GM21526 (cell line): ENCODE measurements at regions not wholly inside any gene's neighbourhood (a gene's known extent, or its start where the extent isn't known, plus 50 kb on each side); places are given as distances from the start of the nearest gene placed in this dataset.

Source experiments
- ATAC-seq: cut with Tn5 transposase; IDR thresholded peaks from one replicate; pipeline ENCODE4 v1.9.1; 2021; ENCODE audit warnings: moderate library complexity; ENCODE audit not compliant: unreplicated experiment, low FRiP score

DNA sequence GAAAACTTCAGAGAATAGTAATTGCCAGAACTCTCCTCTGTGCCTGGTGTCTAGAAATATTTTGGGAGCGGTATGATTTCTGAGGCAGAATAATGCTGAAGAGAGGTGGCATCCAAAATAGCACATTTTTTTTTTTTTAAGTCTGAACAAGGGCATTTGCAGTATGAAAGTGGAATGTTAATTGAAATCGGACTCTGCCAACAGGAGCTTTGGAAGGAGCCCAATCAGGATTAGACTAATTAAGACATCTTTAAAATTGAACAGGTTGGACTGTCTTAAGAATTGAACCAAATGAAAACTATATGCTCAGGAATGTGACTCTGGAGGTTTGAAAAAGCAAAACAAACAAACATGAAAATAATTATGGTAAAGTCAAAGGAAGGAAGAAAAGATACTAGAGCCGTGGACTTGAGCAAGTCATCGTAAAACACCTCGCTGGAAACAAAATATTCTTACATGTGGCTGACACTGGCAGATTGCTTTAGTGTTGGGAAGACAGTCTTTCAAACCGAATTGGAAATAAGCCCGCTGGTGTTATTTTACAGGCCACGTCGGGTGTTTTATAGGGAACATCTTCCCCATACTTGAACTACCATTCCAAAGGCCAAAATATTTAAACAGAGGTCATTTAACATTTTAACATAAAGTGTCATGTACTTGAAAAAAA, 436.3 kb downstream of the VRK1 start:
- ATAC-seq: no peak

DNA sequence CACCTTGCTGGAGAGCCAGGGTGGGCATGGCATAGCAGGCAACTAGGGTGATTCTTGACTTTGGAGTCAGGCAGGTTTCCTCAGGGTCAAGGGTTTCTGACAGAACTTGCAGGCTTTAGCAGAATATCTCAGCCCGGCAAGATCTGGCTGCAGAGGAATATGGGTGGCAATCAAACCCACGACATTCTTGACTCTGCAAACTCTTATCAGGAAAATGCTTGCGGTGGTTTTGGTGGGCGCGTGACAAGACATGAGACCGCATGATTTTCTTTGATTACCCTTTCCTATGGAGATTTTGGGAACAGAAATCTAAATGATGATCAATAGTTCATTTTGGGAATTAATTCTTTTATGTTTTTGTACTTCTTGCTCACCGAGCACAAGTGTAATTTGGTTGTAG, 449.5 kb downstream of the VRK1 start:
- ATAC-seq: no peak

DNA sequence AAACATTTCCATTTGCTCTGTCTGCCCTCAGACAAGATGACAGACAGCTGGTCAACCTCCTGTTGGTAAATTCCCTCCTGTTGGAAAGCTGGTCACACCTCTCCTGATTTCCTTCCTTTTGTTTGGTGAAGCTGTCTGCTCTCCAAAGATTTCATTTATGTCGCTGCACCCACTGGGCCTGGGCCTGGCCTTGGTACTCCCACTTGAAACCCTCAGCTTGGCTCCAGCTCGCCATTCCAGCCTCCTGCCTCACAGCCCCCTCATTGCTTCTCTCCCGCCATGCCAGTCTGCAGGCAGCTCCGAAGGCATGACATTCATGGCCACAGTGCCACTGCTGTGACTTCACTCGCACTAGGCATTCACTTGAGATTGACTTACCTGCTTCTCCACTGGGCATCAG, 451.8 kb downstream of the VRK1 start:
- no peak for ATAC-seq

DNA sequence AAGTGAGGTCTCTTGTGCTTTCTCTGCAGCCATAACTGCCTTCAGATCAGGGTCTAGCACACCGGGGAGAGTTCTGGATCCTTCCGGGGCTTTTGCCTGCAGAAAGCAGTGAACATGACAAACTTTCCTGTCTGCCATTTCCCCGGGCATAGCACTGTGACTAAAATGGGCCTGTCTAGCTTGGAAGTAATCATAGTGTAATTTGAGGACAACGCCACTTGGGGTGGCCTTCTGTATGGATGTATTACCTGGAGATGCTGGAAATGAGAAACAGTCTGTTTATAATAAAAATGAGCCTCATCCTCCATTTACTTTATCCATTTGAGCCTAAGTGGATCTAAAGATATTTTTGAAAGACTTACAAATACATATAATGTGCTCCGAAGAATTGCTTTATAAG, 453.7 kb downstream of the VRK1 start:
- no peak for ATAC-seq

DNA sequence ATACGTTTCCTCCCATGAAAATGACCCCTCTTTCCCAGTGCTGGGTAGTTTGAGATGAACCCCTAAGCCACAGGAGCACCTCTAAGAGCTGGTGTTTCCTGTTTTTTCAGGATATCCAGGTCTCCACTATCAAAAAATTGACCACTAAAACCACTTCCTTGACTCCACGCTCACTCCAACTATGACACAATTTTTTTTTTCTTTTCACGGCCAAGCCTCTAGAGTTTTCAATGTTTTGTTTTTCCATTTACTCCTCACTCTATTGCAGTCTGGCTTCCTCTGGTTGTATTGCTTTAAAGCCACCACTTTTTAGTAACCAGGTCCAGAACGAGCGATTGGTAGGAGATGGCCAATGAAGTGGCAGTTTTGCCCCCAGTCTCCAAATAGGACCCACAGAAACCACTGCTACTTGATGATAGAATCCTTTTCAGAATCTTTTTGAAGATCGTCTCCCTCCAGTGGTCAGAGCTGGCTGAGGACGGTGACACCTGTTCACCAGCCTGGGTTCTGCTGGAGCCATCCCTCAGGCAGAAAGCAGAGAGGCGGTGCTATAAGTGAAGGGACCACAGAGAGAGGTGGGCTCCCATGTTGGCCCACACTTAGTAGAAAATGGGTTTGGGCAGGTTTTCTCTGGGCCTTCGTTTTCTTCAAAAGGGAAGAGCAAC, 454.4 kb downstream of the VRK1 start:
- no peak for ATAC-seq

DNA sequence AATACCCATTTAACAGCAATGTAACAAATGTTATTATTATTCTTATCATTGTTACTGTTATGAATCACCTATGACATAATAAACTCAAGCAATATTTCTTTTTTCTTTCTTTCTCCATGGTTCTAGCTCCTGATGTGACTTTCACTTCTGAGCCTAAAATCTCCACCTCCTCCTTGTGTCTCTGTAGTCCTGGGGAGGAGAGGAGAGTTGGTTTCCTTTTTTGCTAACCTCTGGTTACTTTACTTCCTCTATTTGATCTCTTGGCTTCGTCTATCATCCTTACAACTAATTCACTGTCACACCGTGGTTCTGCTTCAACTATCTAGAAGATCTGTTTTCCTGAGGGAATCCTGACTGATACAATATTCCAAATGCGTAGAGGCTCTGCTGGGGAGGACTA, 456.6 kb downstream of the VRK1 start:
- no peak for ATAC-seq

DNA sequence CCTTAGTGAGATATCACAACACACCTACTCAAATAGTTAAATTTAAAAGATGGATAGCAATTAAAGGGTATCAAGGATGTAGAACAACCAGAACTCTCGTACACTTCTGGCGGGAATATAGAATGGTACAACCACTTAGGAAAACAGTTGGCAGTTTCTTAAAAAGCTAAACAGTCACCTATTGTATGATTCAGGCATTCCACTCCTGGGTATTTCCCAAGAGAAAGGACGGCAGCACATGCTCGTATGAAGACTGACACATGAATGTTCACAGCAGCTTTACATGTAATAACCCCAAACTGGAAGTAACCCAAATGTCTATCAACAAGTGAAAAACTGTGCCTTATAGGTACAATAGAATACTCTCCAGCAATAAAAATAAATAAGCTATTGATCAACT, 465.2 kb downstream of the VRK1 start:
- no peak for ATAC-seq

DNA sequence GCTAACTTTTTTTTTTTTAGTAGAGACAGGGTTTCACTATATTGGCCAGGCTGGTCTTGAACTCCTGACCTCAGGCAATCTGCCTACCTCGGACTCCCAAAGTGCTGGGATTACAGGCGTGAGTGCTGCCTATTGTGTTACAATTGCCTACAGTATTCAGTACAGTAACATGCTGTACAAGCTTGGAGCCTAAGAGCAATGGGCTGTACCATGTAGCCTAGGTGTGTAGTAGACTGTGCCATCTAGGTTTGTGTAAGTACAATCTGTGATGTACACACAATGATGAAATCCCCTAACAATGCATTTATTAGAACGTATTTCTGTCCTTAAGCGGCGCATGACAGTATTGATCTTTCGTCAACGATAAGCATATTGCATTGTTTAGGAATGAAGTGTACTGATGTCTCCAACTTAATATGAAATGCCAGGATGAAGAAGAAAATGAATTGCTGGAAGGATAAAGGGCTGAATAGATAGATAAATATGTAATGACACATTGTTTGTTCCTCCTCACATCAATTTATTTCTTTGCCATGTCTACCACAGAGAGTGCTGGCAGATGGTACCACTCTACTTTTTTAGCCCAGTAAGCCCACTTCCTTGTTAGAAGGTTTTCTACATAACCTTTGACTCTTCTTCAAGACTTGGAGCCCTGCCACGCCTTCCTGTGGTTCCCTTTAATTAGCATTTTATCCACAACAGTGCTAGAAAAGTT, 467.5 kb downstream of the VRK1 start:
- ATAC-seq: no peak

DNA sequence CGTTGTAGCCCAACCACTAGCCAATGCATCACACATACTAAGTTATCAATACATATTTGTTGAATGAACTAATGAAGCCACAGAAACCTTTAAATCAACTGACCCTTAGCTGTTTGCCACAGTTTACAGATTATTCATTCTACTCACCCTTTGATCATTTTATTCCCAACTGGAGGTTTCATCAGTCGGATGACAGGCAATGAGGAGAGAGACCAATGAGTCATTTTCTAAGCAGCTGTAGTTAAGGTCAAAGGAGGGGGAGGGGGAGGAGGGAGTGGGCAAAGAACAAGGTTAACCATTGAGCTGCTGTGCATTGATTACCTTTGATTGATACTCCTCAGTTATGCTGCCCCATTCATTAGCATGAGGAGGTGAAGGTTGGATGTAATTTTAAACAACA, 469.5 kb downstream of the VRK1 start:
- ATAC-seq: no peak

DNA sequence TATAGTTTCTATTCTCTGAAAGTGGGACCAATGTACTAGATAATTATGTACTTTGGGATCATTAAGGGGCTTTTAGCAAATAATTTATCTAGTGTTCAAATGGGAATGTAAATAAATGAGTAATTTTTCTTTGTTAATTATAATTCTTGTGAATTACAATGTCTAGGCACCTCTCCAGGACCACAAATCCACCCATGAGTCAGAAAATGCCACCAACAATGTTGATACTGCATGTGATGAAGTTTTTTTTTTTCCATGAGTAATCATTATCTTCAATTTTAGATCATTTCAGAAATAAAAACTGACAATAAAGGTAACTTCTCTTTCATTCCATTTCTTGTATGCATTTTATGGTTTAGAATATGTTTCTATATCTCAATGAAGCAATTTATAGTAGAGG, 470.3 kb downstream of the VRK1 start:
- ATAC-seq: no peak

DNA sequence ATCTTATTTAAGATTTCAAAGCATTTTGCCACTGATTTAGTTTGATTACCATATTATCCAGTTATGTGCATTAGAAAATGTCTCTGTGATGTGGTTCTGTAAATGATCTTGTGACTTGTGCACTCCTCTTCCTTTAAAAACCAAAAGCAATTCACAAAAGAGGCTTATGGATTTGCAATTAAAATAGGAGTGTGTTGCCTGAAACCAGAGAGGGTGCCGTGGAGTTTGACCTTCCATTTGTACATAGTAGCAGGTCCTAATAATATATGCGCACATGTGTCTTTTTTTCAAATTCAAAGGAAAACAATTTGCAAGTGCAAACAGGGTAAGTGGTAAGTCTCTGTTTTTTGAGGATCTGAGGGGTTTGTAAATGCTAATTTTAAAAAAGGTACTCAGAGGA, 470.9 kb downstream of the VRK1 start:
- no peak for ATAC-seq

DNA sequence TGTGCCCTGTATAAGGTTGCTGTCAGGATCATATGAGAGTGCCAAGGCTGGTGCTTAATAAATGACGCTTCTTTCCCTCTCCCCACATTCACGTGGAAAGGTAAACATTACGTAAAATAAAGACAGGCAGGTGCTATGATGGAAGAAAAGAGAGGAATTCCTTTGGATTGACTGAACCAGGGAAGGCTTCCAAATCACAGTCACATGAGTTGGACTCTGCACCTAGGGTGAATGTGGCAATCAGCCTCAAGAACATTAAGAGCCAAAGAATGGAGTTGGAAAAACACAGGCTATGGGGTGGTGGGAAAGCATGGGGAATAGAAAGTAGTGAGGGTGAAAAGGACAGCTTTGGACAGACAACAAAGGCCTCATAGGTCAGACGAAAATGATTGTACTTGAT, 473.1 kb downstream of the VRK1 start:
- no peak for ATAC-seq

DNA sequence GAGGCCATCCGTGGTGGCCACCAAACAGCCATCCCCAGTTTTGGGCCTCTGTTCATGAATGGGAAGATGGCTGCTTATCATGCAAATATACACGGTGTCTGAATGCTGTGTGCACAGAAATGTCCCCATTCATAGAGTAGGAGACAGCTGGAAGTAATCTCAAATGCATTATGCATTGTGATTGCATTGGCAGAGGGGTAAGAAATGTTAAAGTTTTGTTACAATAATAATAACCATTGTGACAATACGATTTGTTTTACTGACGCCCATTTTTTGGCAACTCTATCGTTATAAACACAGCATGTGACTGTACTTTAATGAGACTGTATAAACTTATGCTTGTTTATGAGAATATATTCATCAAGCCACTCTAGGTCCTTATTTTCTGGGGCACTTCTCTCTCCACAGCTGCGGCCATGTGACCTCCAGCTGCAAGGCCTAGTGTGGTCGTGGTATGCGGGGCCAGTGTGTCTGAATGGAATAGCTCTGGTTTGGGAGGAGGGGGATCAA, 474.3 kb downstream of the VRK1 start:
- ATAC-seq: no peak

DNA sequence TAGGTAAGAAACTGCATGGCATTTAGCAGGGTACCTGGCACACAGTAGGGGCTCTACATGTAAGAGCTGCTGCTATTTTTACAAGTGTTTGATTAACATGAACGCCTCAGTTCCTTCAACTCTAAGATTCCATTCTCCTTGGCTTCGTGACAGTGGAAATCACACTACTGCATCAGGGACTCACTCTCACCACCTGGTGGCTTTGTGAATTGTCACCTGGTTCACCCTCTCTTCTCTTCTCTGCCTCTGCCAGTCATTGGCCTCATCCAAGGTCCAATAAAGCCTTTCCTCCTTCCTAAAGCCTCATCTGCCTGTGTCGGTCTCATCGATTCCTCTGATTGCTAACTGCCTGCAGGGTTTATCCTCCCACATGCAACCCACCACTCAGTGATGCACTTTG, 476.4 kb downstream of the VRK1 start:
- no peak for ATAC-seq

DNA sequence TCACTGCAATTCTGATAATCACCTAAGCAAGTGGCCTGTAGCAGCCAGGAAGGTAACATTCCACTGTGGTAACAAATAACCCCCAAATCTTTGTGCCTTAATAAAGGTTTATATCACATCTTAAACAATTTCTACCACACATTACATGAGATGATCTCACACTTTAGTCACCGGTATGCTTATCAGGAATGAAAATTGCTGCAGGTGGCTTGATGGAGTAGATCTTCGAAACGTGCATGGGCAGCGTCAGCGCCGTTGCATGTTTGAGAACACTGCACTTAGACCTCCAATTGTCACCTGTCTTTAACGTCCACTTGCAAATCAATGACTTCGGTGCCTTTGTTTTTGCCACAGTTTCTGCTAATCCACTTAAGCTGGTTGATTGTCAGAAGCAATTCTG, 477.4 kb downstream of the VRK1 start:
- no peak for ATAC-seq

DNA sequence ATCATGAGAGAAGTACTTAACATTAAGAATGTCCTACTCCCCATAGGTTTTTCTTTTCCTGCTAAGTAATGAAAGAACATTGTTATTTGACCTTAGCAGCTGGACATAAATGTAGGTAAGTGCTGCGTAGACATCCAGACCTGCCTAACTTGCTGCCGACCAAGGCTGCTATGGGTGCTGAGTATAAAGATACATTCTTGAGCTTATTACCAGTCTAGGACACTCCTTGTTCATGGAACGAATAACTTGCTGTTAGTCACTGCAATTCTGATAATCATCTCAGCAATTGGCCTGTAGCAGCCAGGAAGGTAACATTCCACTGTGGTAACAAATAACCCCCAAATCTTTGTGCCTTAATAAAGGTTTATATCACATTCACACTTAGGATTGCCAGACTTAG, 478.1 kb downstream of the VRK1 start:
- no peak for ATAC-seq

DNA sequence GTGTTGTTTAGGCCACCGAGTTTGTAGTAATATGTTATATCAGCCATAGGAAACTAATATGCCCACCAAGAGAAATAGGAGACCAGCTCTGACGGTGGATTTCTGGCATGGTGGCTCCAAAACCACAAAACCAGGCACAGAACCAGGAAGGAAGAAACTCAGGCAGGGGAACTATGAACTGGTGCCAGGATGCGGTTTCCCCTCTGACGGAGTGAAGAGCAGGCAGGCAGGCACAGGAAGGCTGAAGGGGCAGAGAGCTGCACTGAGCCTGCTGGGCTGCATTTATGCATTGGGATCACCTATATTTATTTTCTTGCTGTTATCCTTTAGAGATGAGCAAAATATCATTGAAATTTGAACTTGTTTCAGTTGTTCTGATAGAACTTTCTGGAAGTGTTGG, 479.4 kb downstream of the VRK1 start:
- no peak for ATAC-seq

DNA sequence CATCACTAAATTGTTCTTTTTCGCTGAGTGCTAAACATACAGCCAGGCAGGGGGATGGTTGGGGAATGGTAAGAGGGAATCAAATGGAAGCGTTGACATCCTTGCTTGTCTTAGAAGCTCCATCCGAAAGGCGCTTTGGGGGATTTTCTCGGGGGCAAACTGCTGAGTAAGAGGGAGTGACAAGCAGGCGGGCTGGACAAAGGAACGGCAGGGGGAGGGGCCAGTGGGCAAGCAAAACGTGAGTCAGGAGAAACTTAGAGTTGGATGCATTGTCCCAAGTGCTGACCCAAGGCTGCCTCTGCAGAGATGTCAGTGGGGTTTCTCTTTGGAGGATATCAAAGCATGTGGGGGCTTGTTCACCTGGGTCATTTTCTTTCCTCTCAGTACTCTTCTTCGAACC, 480.5 kb downstream of the VRK1 start:
- ATAC-seq: no peak

DNA sequence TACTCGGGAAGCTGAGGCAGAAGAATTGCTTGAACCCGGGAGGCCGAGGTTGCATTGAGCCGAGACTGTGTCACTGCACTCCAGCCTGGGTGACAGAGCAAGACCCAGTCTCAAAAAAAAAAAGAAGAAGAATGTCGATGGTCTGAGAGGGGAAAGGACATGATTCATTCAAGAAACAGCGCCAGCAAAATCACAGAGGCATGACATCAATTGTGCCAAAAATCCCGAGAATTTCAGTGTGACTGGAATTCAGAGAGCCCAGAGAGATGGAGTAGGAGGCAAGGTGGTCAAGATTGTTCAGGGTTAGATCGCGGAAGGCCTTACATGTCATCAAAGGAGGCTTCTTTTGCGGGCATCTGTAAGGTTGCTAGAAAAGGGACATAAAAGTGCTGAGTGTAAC, 483.3 kb downstream of the VRK1 start:
- no peak for ATAC-seq

DNA sequence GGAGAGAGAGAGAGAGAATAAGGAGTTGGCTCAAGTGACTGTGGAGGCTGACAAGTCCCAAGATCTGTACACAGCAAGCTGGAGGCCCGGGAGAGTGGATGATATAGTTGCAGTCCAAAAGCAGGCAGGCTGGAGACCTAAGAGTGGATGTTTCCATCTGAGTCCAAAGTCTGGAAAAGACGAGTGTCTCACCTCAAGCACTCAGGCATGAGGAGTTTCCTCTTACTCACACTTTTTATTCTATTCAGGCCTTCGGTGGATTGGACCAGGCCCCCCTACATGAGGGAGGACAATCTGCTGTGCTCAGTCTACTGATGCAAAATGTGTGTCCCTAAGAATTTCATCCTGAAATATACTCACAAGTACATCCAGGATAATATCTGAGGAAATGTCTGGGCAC, 484.6 kb downstream of the VRK1 start:
- no peak for ATAC-seq

DNA sequence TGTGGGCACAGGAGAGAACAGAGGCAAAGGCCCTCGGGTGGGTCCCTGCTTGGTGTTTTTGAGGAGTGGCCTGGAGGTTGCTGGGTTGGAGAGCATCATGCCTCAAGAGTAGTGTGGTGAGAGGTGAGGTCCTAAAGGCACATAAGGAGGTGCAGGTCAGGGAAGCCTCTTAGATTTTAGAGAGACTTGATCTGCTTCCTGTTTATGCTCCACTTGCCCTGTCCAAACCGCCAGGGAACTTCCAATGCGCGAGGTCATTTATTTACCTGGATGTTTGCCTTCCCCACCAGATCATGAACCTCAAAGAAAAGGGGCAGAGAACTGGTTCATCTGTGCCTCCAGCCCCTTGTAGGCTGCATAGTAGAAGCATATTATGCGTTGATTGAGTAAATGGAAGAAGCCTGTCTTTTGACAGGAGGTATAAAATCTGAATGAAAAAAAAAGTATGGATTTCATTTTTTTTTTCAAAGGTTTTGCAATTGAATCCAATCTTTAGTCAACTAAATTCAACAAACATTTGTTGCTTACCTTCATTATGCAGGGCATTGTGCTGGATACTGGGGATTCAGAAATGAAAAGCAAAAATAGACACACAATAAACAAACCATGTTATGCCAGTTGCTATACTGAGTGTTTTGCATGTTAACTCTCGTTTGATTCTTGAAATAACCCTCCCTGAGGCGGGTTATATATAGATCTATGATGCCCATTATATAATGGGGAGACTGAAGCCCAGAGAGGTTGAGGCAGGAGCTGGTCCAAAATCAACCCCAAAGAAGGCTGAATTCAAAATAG, 485.2 kb downstream of the VRK1 start:
- no peak for ATAC-seq
